ENCODE measurements at regions not wholly inside any gene's neighbourhood (a gene's known extent, or its start where the extent isn't known, plus 50 kb on each side); places are given as distances from the start of the nearest gene placed in this dataset.

DNA sequence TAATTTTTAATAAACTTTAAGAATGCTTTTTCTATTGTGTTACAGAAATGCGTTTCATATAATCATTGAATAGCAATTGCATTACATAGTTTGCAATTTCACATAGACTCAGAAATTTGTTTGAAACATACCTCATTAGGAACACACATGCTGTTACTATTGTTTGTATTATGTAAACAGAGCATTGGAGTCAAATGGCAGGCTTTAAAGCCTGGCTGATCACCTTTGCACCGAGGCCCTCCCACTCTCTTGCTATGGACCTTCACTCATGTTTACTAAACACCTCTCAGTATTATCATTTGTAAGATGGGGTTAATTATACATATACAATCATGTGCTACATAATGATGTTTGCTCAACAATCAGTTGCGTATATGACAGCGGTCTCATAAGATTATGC is 203.6 kb upstream of the NPSR1 start:
- TF ChIP-seq, protein P1, sequence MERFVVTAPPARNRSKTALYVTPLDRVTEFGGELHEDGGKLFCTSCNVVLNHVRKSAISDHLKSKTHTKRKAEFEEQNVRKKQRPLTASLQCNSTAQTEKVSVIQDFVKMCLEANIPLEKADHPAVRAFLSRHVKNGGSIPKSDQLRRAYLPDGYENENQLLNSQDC (CRISPR knock-in tag; IDR thresholded peaks at IDR 0.05), result no peak
- no peak for TF ChIP-seq JUNB (CRISPR knock-in tag; conservative IDR thresholded peaks at IDR 0.05)
- no peak for TF ChIP-seq L3MBTL2 (IDR thresholded peaks at IDR 0.05)
- TF ChIP-seq RBM25 (IDR thresholded peaks at IDR 0.05; ENCODE audit: low read depth, low read length, severe bottlenecking), result no peak
- no peak for TF ChIP-seq FOXM1 (IDR thresholded peaks at IDR 0.05; ENCODE audit: low read depth)
- no peak for TF ChIP-seq FOXM1 (CRISPR knock-in tag; IDR thresholded peaks at IDR 0.05; ENCODE audit: low read depth)
- no peak for TF ChIP-seq ZNF24 (IDR thresholded peaks at IDR 0.05)
- TF ChIP-seq, protein P2, sequence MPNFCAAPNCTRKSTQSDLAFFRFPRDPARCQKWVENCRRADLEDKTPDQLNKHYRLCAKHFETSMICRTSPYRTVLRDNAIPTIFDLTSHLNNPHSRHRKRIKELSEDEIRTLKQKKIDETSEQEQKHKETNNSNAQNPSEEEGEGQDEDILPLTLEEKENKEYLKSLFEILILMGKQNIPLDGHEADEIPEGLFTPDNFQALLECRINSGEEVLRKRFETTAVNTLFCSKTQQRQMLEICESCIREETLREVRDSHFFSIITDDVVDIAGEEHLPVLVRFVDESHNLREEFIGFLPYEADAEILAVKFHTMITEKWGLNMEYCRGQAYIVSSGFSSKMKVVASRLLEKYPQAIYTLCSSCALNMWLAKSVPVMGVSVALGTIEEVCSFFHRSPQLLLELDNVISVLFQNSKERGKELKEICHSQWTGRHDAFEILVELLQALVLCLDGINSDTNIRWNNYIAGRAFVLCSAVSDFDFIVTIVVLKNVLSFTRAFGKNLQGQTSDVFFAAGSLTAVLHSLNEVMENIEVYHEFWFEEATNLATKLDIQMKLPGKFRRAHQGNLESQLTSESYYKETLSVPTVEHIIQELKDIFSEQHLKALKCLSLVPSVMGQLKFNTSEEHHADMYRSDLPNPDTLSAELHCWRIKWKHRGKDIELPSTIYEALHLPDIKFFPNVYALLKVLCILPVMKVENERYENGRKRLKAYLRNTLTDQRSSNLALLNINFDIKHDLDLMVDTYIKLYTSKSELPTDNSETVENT (CRISPR knock-in tag; IDR thresholded peaks at IDR 0.05), result no peak
